Suprapubic skin (tissue), 4 donors: ENCODE measurements at regions not wholly inside any gene's neighbourhood (a gene's known extent, or its start where the extent isn't known, plus 50 kb on each side); places are given as distances from the start of the nearest gene placed in this dataset.

Experiments used
- DNase-seq, 2 donors: peaks; one replicate each; pipeline ENCODE4 v3.0.0-alpha.2; 2019; ENCODE audit warnings: low spot score in 2 of 2
- H3K27ac ChIP-seq: fragments of 200-600 bp; sonication (generic); one replicate; pipeline ENCODE4 v1.5.1; 2019
- H3K27me3 ChIP-seq: fragments of 200-600 bp; sonication (generic); one replicate; pipeline ENCODE4 v1.5.1; 2019
- H3K36me3 ChIP-seq: fragments of 200-600 bp; sonication (generic); one replicate; pipeline ENCODE4 v1.5.1; 2019
- H3K4me1 ChIP-seq: fragments of 200-600 bp; sonication (generic); one replicate; pipeline ENCODE4 v1.5.1; 2019
- H3K4me3 ChIP-seq: fragments of 200-600 bp; sonication (generic); one replicate; pipeline ENCODE4 v1.5.1; 2019; ENCODE audit warnings: mild to moderate bottlenecking
- H3K9me3 ChIP-seq: fragments of 200-600 bp; sonication (generic); one replicate; pipeline ENCODE4 v1.5.1; 2019
- CTCF ChIP-seq, 2 donors: fragments of 200-600 bp in 1 of 2; fragments of 450-650 bp in 1 of 2; sonication (generic) in 1 of 2; IDR thresholded peaks; one replicate each; pipeline ENCODE4 v1.5.1; 2016 to 2019; ENCODE audit warnings: antibody characterized with exemption in 2 of 2, mild to moderate bottlenecking in 1 of 2, moderate library complexity in 1 of 2
- EP300 ChIP-seq: sonication (generic); formaldehyde crosslinking; IDR thresholded peaks from one replicate; pipeline ENCODE4 v1.6.1; 2017; ENCODE audit warnings: antibody characterized with exemption
- POLR2A ChIP-seq, 2 donors: fragments of 450-650 bp; IDR thresholded peaks; one replicate each; pipeline ENCODE4 v1.6.1; 2017; ENCODE audit warnings: antibody characterized with exemption in 2 of 2, mild to moderate bottlenecking in 2 of 2, moderate library complexity in 2 of 2
- POLR2AphosphoS5 ChIP-seq, 3 donors: sonication (generic); formaldehyde crosslinking; IDR thresholded peaks; one replicate each; pipeline ENCODE4 v1.6.1; 2017; ENCODE audit warnings: antibody characterized with exemption in 3 of 3
- WGBS: methylation state at CpG from one replicate; pipeline ENCODE4 v1.1.5; 2018; 5-methylcytosine and 5-hydroxymethylcytosine counted together

GRCh38 chr10:120738658-120739057 is 112.5 kb upstream of the WDR11 start:
- no peaks in the 10 kb centered on the region for H3K4me1 ChIP-seq
- no peaks in the 10 kb centered on the region for H3K27me3 ChIP-seq
- no peak for DNase-seq
- 81% methylated on average over 3 of the region's 3 CpGs for WGBS
- no peaks in the 10 kb centered on the region for H3K36me3 ChIP-seq
- TF ChIP-seq EP300 (no peak), POLR2A (IDR thresholded peaks at IDR 0.05) (no peak), CTCF (IDR thresholded peaks at IDR 0.05) (no peak), POLR2AphosphoS5 (IDR thresholded peaks at IDR 0.05) (no peak)
- H3K27ac ChIP-seq, result no peak overlapping the region
- H3K4me3 ChIP-seq, result no peak overlapping the region
- H3K9me3 ChIP-seq, result no peaks in the 10 kb centered on the region

GRCh38 chr10:120741396-120741795 is 109.8 kb upstream of the WDR11 start:
- no peak for DNase-seq
- Histone ChIP-seq H3K27me3 (peaks cover 6% of the 10 kb centered on the region), H3K9me3 (no peaks in the 10 kb centered on the region), H3K27ac (no peak overlapping the region), H3K4me1 (no peaks in the 10 kb centered on the region), H3K36me3 (no peaks in the 10 kb centered on the region), H3K4me3 (no peak overlapping the region)
- TF ChIP-seq POLR2A (IDR thresholded peaks at IDR 0.05) (no peak), POLR2AphosphoS5 (IDR thresholded peaks at IDR 0.05) (no peak), CTCF (IDR thresholded peaks at IDR 0.05) (no peak), EP300 (no peak)
- 40% methylated on average over 5 of the region's 5 CpGs for WGBS

GRCh38 chr10:120742373-120742772 is 108.8 kb upstream of the WDR11 start:
- WGBS, result 95% methylated on average over 4 of the region's 4 CpGs
- Histone ChIP-seq H3K27ac (no peak overlapping the region), H3K27me3 (peaks cover 10% of the 10 kb centered on the region), H3K4me1 (no peaks in the 10 kb centered on the region), H3K9me3 (no peaks in the 10 kb centered on the region), H3K4me3 (no peak overlapping the region), H3K36me3 (no peaks in the 10 kb centered on the region)
- no peak for DNase-seq
- TF ChIP-seq POLR2AphosphoS5 (IDR thresholded peaks at IDR 0.05), result no peak
- no peak for TF ChIP-seq POLR2A (IDR thresholded peaks at IDR 0.05)
- no peak for TF ChIP-seq EP300
- no peak for TF ChIP-seq CTCF (IDR thresholded peaks at IDR 0.05)

- peaks cover 10% of the 10 kb centered on the region for H3K27me3 ChIP-seq
- no peak overlapping the region for H3K27ac ChIP-seq
- no peak for DNase-seq
- no peaks in the 10 kb centered on the region for H3K36me3 ChIP-seq
- H3K4me3 ChIP-seq, result no peak overlapping the region
- no peaks in the 10 kb centered on the region for H3K9me3 ChIP-seq
- WGBS, result 84% methylated on average over 5 of the region's 5 CpGs
- H3K4me1 ChIP-seq, result no peaks in the 10 kb centered on the region
- no peak for TF ChIP-seq POLR2AphosphoS5 (IDR thresholded peaks at IDR 0.05)
- TF ChIP-seq CTCF (IDR thresholded peaks at IDR 0.05), result no peak
- no peak for TF ChIP-seq EP300
- no peak for TF ChIP-seq POLR2A (IDR thresholded peaks at IDR 0.05)
Observed at GRCh38 chr10:120744040-120744439, 107.1 kb upstream of the WDR11 start.

- no peak for TF ChIP-seq POLR2A (IDR thresholded peaks at IDR 0.05)
- no peak for TF ChIP-seq CTCF (IDR thresholded peaks at IDR 0.05)
- TF ChIP-seq POLR2AphosphoS5 (IDR thresholded peaks at IDR 0.05), result no peak
- TF ChIP-seq EP300, result no peak
- H3K4me1 ChIP-seq, result no peaks in the 10 kb centered on the region
- H3K36me3 ChIP-seq, result no peaks in the 10 kb centered on the region
- WGBS, result 44% methylated on average over 3 of the region's 4 CpGs
- no peak overlapping the region for H3K4me3 ChIP-seq
- H3K27me3 ChIP-seq, result peaks cover 10% of the 10 kb centered on the region
- H3K27ac ChIP-seq, result no peak overlapping the region
- no peaks in the 10 kb centered on the region for H3K9me3 ChIP-seq
- no peak for DNase-seq
Observed at GRCh38 chr10:120746001-120746777, 105.0 kb upstream of the WDR11 start.
